ENCODE measurements at regions not wholly inside any gene's neighbourhood (a gene's known extent, or its start where the extent isn't known, plus 50 kb on each side); places are given as distances from the start of the nearest gene placed in this dataset.

DNA sequence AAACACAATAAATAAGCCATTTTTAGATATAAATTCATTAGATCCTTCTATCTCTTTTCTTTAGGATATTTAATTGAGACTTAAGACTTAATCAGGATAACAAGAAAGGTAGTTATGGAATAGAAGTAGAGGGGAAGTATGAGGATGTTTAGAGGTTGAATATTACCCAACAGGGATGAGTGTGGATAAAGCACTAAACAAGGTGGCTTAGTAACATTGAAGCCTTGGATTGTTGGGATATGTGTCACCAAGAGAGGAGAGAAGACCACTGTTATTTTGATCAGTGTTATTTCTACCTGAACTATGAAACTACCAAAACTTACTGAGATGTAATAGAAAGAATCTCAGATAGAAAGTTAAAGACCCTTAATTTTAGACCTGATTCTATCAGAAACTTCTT lies 405.7 kb downstream of the PIK3C3 start:
- H3K36me3 ChIP-seq: no peaks in the 10 kb centered on the region
- no peak overlapping the region for H3K4me3 ChIP-seq
- DNase-seq: no peak
- intact Hi-C loops (cut with DNase I; ENCODE audit: low total_unique reads): no loop called here
- H3K27me3 ChIP-seq (replicated peaks in 1 of 7): no peaks in the 10 kb centered on the region
- no peaks in the 10 kb centered on the region for H3K4me1 ChIP-seq
- TF ChIP-seq POLR2A (IDR thresholded peaks at IDR 0.05) (no peak), POLR2AphosphoS5 (IDR thresholded peaks at IDR 0.05) (no peak)
- TF ChIP-seq, protein P1, sequence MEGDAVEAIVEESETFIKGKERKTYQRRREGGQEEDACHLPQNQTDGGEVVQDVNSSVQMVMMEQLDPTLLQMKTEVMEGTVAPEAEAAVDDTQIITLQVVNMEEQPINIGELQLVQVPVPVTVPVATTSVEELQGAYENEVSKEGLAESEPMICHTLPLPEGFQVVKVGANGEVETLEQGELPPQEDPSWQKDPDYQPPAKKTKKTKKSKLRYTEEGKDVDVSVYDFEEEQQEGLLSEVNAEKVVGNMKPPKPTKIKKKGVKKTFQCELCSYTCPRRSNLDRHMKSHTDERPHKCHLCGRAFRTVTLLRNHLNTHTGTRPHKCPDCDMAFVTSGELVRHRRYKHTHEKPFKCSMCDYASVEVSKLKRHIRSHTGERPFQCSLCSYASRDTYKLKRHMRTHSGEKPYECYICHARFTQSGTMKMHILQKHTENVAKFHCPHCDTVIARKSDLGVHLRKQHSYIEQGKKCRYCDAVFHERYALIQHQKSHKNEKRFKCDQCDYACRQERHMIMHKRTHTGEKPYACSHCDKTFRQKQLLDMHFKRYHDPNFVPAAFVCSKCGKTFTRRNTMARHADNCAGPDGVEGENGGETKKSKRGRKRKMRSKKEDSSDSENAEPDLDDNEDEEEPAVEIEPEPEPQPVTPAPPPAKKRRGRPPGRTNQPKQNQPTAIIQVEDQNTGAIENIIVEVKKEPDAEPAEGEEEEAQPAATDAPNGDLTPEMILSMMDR (IDR thresholded peaks at IDR 0.05 in 8 of 11, conservative IDR thresholded peaks at IDR 0.05 in 3 of 11): no peak
- H3K9me3 ChIP-seq: no peaks in the 10 kb centered on the region
- H3K27ac ChIP-seq: no peak overlapping the region

DNA sequence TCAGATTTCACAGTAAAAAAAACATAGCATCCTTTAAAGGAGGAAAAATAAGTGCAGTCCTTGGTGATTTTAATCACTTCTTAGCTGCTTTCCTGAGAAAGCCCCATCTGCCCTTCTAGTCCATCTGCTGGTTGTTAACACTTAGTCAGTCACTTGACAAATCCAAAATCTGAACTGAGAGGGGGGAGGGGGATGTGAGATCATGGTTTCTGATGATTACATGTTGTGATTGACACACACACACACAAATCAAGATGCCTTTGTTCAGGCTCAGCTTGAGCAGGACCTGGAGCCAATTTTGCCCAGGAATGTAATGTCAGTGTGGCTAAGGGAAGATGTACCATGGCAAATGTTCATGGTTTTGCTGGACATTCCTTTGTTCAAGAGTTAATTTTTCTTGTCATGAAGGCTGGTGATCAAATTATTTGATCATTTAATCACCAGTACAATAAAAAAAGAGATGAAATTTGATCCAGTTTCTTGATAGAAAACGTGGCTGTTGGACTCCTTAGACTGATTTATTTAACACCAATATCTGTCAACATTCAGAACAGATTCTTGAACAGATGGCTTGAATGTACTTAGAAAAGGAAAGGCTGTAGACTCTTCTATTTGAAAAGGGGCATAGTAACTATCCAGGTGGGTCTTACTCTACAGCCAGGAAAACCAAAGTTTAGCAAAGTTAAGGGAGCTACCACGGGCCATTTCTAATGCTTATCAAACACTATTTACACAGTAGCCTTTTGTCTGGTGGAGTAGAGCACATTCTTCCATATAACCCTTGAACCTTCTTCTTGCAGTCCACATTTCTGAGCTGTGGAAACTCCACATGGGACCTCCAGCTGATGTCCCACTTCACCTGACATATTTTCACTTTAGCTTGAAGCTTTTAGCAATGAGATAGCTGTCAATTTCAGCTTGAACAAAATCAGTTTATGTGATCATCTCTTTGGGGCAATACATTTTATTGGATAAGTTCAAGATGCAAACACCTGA lies 408.7 kb downstream of the PIK3C3 start:
- H3K4me1 ChIP-seq: no peaks in the 10 kb centered on the region
- H3K27ac ChIP-seq: no peak overlapping the region
- DNase-seq: no peak
- intact Hi-C loops (cut with DNase I; ENCODE audit: low total_unique reads): no loop called here
- TF ChIP-seq, protein P1 (IDR thresholded peaks at IDR 0.05 in 8 of 11, conservative IDR thresholded peaks at IDR 0.05 in 3 of 11): no peak
- TF ChIP-seq POLR2AphosphoS5 (IDR thresholded peaks at IDR 0.05): no peak
- TF ChIP-seq POLR2A (IDR thresholded peaks at IDR 0.05): no peak
- H3K36me3 ChIP-seq: no peaks in the 10 kb centered on the region
- H3K4me3 ChIP-seq: no peak overlapping the region
- no peaks in the 10 kb centered on the region for H3K9me3 ChIP-seq
- WGBS, 5 donors: 34 to 57% (median 48%) methylated on average over 2 of the region's 2 CpGs
- H3K27me3 ChIP-seq (replicated peaks in 1 of 7): no peaks in the 10 kb centered on the region

DNA sequence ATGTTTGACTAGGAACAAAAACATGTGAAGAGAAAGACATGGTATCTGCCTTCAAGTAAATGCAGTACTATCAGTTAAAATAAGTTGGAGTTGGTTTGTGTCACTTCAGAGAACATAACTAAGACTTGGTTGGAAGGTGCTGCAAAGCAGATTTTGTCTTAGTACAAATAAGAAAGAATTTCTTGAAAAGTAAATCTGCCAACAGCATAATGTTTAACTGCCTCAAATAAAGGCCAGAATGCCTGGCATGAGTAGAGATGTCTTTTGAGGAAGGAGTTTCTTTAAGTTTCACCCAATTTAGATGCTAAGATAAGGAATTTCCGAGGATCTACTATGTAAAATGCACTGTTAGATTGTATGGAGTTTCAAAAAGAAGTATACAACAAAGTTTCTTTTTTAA lies 409.7 kb downstream of the PIK3C3 start:
- DNase-seq: no peak
- no peaks in the 10 kb centered on the region for H3K9me3 ChIP-seq
- TF ChIP-seq POLR2A (IDR thresholded peaks at IDR 0.05): no peak
- TF ChIP-seq, protein P1 (IDR thresholded peaks at IDR 0.05 in 8 of 11, conservative IDR thresholded peaks at IDR 0.05 in 3 of 11): no peak
- no peak for TF ChIP-seq POLR2AphosphoS5 (IDR thresholded peaks at IDR 0.05)
- intact Hi-C loops (cut with DNase I; ENCODE audit: low total_unique reads): no loop called here
- no peaks in the 10 kb centered on the region for H3K36me3 ChIP-seq
- H3K4me1 ChIP-seq: no peaks in the 10 kb centered on the region
- WGBS, 5 donors: 48 to 63% (median 58%) methylated on average over 1 of the region's 1 CpG
- no peak overlapping the region for H3K4me3 ChIP-seq
- H3K27ac ChIP-seq: no peak overlapping the region
- H3K27me3 ChIP-seq (replicated peaks in 1 of 7): no peaks in the 10 kb centered on the region

DNA sequence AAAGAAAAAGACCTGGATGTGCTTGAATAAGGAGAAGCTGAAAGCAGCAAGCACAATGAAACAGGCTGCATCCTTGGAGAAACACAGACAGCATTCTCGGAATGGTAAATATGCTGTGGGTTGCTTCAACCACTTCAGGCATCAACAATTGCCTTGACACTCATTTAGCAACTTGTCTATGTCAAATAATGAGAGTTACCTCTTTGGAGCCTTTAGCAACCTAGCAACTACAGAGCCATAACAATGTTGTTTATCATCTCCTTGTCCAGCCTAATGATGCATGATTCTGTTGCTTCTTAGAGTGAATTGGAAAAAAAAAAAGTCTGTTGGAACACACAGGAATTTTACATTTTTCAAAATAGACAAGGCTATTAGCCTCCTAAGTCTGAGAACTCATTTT lies 410.6 kb downstream of the PIK3C3 start:
- no peaks in the 10 kb centered on the region for H3K36me3 ChIP-seq
- intact Hi-C loops (cut with DNase I; ENCODE audit: low total_unique reads): no loop called here
- H3K4me3 ChIP-seq: no peak overlapping the region
- no peaks in the 10 kb centered on the region for H3K9me3 ChIP-seq
- no peak for DNase-seq
- no peaks in the 10 kb centered on the region for H3K27me3 ChIP-seq (replicated peaks in 1 of 7)
- TF ChIP-seq, protein P1 (IDR thresholded peaks at IDR 0.05 in 8 of 11, conservative IDR thresholded peaks at IDR 0.05 in 3 of 11): no peak
- no peak for TF ChIP-seq POLR2A (IDR thresholded peaks at IDR 0.05)
- TF ChIP-seq POLR2AphosphoS5 (IDR thresholded peaks at IDR 0.05): no peak
- H3K27ac ChIP-seq: no peak overlapping the region
- 47 to 64% (median 54%) methylated on average over 1 of the region's 1 CpG for WGBS, 5 donors
- no peaks in the 10 kb centered on the region for H3K4me1 ChIP-seq

Measured in spleen (tissue), 11 donors.